Suppressor macrophage treated with lipopolysaccharide for 4 hours (primary cell): ENCODE measurements at regions not wholly inside any gene's neighbourhood (a gene's known extent, or its start where the extent isn't known, plus 50 kb on each side); places are given as distances from the start of the nearest gene placed in this dataset.
A peak's percentile ranks its signal among the peaks of the same experiment; 100 is the strongest.
"Not testable (repeated sequence)": the region's sequence is repeated elsewhere in the genome, so short reads cannot be mapped to it uniquely, and the experiment has no call there.

Source experiments
- DNase-seq: peaks from one replicate; pipeline ENCODE4 v3.0.0-alpha.2; 2020

DNA sequence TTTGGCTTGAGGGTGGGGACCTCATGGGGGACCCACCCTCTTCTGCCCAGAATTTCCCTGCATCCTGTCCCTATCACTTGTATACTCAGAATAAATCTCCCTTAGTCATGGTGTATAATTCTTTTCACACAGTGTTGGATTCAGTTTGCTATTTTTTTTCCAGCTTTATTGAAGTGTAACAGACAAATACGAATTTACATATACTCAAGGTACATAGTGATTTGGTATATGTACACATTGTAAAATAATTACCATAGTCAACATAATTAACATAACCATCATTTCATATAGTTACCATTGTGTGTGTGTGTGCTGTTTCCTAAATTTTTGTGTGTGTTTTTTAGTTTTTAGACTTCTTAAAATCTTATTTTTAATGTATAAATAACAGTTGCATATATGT, 269.9 kb downstream of the CNTNAP3 start:
- not testable (repeated sequence) for DNase-seq

DNA sequence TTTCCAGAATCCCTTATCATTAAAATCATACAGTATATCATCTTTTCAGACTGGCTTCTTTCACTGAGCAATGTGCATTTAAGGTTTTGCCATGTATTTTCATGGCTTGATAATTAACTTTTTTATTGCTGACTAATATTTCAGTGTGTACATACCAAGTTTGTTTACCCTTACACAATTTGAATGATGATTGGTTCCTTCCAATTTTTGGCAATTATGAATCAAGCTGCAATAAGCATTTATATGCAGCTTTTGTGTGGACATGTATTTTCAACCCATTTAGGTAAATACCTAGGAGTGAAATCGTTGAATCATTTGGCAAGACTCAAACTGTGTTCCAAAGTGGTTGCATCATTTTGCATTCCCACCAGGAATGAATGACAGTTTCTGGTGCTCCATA, 272.8 kb downstream of the CNTNAP3 start:
- not testable (repeated sequence) for DNase-seq

DNA sequence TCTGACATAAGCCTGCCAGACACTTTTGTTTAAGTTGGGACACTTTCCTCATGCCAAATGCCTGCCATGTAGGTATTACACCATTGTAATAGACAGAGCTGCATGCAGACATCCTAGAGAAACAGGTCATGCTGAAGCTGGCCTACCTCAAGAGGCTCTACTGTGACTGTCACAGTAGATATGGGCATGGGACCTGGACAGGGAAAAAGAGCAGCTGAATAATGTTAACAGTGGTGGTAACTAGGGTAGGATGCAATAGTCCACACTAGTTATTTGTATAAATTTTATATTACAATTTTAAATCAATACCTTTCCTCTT, 273.2 kb downstream of the CNTNAP3 start:
- peak; percentile 3 for DNase-seq

DNA sequence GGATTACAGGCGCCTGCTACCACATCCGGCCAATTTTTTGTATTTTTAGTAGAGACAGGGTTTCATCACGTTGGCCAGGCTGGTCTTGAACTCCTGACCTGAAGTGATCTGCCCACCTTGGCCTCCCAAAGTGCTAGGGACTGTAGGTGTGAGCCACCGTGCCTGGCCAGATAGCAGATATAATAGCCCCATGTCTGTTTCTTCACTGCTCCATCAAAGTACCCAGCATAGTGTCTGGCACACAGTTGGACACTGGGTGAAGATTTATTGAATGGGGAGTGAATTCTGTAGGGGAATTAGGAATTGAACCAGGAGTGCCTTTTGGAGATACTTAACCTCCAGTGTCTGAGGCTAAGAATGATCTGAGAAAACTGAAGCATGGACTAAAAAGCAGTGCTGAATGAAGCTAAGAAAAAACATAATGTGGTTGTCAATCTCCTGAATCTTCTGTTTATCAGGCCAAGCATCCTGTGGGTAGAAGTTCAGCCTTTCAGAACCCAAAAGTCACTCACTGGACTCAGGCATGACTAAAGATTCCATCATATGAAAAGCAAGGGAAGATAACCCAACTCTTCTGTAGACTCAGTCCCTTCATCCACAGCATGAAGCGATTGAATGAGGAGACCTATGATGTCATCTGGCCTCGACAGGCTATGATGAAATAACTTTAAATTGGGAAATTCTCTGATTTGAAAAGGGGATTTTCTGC, 273.7 kb downstream of the CNTNAP3 start:
- DNase-seq, result not testable (repeated sequence)

DNA sequence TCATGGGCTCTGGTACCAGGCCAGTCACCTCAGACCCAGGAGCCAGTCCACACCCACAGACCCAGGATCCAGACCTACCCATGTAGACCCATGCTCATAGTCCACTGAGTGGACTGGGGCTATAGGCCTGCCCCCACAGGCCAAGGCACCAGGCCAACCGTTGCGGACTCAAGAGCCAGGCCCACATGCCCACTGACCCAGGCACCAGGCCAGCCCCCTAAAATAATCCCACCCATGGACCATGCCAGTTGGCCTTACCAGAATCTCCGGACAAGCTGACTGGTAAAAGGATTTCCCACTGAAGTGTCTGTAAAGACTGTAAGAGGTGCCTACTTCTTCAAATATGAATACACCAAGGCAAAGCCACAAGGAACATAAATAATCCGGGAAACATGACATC, 278.2 kb downstream of the CNTNAP3 start:
- not testable (repeated sequence) for DNase-seq

DNA sequence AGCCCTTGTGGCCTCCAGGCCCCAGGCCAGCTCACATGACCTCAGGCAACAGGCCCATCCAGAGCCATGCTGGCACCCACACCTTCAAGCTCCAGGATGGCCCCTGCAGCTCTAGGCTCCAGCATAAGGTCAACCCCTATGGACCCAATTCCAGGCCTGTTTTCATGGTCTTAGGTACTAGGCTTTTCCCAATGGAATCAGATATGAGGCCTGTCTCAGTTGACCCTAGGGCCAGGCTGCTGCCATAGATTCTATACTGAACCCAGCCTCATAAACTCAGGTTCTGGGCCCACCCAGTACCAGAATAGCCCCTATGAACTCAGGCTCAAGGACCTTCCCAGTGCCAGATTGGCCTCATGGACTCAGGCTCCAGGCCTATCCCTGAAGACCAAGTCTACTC, 278.6 kb downstream of the CNTNAP3 start:
- DNase-seq, result not testable (repeated sequence)

DNA sequence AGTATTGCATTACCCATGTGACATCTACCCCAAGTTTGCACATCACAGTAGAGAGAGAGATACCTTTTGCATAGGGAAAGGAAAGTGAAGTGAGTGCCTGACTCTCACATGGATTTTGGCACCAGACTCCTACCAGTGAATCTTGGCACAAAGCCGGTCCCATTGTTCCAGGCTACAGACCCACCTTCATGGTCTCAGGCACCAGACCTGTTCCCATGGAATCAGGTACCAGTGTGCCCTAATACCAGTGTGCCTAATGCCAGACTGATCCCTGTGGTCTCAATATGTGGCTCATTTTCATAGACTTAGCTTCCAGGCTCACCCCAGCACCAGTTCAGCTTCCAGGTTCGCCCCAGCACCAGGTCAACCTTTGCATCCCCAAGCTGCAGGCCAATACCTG, 279.1 kb downstream of the CNTNAP3 start:
- DNase-seq, result not testable (repeated sequence)

DNA sequence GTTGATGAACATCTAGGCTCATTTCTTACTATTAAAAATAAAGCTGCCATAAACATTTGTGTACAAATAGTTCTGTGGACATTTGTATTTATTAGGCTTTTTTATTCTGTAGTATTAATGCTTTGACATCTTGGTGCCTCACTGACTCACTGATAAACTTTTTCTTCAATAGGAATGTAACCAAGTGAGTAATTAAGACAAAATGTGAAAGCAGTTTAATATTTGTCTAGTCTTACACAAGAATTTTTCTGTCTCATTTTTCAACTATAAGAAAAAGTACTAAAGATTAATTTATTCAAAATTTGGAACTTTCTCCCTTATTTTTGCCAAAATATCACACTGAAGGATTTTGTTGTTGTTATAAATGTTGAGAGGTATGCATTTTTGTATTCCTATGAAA, 282.2 kb downstream of the CNTNAP3 start:
- not testable (repeated sequence) for DNase-seq

DNA sequence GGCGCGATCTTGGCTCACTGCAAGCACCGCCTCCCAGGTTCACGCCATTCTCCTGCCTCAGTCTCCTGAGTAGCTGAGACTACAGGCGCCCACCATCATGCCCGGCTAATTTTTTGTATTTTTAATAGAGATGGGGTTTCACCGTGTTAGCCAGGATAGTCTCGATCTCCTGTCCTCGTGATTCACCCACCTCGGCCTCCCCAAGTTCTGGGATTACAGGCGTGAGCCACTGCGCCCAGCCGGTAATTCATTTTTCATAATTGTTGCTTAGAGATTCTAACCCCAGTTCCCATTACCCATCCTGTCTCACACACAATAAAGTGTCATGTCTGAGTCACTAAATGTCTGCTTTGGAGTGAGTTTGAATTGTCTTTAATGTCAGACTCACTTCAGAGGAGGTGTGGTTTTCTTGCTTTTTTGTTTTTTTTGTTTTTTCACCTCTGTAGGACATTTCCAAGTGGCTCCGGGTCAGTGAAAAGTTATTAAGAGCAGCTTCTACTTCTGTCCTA, 281.2 kb upstream of the FAM240B start:
- DNase-seq, result not testable (repeated sequence)

DNA sequence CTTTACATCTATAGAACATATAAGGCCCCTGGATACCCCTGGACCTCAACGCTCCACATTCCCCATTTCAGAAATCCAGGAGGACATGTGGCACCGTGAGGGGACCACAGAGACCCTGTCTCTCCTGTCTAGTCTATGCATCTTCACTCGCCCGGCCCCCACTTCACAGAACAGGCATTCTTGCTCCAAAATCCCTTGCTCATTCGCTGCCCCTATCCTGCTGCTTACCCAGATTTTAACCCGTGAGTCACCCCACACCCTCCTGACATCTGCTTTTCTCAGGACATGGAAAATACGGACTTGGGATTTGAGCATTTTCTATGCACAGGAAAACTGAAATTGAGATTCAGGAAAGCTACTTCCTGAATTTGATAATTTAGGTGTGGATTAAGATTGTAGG, 279.3 kb upstream of the FAM240B start:
- not testable (repeated sequence) for DNase-seq

DNA sequence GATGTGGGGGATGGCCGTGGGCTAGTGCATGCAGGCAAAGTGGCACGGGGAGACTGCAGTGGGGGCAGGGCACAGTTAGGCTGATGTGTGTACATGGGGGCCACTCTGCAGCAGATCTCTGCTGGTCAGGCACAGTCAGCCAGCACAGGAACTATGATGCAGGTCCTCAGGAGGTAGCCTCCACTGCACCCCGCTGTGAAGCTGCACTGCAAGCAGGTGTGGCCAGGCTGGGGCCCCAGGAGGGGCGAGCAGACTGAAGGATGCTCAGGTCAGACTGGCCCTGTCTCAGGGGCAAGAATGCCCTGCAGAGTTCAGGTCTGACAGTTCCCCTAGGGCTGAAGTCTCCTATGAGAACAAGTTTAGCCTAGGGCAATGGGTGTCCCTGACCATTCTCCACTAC, 273.8 kb upstream of the FAM240B start:
- not testable (repeated sequence) for DNase-seq

DNA sequence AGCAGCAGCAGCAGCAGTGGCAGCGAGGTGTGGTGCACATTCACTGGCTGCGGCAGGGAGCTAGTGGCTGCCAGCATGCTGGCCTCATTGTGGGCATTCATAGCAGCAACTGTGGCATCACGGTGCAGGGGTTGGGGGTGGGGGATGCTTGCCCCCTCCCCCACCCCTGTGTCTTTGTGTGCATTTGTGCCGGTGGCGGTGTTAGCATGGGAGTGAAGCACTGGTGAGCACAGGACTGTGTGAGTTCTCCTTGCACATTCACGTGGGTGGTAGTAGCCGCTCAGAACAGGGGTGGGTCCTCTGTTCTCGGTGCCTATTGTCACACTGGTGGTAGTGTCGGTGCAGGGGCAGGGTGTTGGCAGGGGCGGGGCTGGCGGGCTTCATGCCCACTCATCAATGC, 273.2 kb upstream of the FAM240B start:
- DNase-seq, result not testable (repeated sequence)

DNA sequence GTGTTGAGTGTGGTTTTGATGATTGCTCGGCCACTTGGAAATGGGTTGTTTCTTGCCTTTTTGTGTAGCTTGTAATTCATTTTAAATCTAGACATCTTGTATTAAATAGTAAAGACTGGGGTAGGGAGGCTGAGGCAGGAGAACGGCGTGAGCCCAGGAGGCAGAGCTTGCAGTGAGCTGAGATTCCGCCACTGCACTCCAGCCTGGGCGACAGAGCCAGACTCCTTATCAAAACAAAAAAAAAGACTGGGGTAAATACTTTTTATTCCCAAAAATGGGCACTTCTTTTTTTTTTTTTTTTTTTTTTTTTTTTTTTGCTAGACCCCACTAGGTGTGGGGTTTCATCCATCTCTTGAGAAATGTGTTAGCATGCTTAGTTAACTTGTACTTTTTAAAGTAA, 258.8 kb upstream of the FAM240B start:
- DNase-seq, result not testable (repeated sequence)

DNA sequence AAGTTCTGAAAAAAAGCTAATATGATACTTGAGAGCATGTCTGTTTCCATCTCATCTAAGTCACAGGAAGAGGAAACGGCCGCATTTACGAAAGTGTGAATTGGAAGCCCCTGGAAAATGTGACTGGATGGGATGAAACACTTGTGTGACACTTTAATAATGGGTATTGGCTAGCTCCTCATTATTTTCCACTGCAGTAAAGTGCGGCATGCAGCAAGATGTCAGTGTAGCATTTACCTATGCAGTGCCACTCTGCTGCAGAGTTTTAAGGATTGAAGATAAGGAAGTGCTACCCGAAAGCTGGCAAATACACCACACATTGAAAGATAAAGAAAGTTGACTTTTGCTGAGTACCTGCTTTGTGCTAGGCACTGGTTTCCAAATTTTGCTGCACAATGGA, 249.5 kb upstream of the FAM240B start:
- DNase-seq, result not testable (repeated sequence)

DNA sequence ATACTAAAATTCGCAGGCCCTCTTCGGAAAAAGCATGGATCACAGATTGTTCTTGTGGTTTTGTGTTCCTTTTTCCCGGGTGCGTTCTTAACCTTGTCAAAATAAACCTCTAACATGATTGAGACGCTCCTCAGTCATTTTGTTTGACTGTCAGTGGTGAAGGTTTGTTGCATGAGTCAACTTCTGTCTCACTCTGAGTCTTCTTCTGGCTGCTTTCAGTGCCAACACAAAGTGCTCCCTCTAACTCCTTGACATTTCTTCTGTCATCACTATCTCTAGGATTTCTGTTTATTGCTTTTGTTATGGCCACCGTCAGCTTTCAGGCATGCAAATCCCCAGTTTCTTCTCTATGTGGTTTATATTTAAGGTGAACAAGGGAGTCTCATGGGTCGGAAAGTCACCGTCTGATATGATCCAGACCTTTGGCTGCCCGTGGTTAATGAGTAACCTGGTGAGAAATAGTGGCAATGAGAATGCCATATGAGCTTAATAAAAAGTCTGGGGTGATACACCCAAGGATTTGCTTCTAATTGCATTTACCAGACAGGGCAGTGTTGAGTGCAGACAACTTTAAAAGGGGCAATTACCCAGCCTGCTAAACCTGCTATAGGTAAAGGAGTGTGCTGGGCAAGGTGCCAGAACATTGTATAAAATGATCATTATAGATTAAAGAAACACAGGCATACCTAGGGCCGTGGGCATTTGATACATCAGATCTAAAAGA, 248.9 kb upstream of the FAM240B start:
- not testable (repeated sequence) for DNase-seq

DNA sequence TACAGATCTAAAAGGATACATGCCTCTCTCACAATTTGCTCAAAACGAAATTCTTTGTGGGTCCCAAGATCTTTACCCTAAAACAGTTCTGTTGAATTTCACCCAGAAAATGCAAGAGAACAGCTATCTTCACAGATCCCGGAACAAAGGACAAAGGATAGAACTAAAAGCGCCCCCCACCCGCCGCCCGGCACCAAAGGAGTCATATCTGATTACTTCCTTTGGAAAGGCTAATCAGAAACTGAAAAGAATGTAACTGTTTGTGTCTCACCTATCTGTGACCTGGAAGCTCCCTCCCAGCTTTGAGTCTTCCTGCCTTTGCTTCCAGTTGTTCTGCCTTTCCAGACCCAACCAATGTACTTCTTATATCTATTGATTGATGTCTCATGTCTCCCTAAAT, 247.9 kb upstream of the FAM240B start:
- DNase-seq, result not testable (repeated sequence)

DNA sequence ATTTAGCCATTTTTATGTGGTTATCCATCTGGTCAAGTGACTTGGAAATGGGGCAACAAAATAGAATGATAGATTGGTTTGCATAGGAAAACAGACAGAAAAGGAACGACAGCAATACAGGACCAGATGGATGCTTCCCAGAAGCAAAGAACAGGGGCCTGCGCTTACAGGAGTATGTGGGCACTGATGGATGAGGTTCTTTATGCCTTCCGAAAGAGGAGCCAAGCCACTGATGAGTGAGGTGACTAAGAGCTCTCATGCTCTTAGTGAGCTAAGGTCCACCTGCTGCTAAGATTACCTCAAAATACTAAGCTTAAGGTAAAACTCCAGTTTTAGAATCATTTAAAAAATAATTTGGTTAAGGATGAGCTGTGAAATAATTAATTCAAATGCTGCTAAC, 247.4 kb upstream of the FAM240B start:
- not testable (repeated sequence) for DNase-seq

DNA sequence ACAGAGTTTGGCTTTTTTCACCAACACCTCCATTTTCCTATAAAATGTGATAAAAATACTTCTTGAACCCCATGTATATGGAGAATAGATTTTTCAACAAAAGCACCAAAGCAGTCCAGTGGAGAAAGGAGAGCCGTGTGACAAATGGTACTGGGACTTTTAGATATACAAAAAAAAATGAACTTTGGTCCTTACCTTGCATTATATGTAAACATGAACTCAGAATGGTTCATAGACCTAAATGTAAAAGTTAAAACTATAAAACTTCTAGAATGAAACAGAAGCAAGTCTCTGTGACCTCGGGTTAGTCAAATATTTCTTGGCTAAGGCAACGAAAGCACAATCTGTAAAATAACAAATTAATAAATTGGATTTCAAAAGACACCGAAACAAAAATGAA, 239.9 kb upstream of the FAM240B start:
- DNase-seq, result not testable (repeated sequence)

DNA sequence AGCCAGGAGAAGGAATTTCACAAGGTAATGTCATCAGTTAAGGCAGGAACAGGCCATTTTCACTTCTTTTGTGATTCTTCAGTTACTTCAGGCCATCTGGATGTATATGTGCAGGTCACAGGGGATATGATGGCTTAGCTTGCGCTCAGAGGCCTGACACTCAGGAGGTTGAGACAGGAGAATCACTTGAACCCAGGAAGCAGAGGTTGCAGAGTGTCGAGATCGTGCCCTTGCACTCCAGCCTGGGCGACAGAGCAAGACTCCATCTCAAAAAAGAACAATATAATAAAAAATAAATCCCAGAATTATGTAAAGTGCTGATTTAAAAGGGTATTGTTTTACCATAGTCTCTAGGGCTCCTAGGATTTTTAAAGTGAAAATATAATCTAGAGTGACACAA, 235.9 kb upstream of the FAM240B start:
- DNase-seq, result not testable (repeated sequence)

DNA sequence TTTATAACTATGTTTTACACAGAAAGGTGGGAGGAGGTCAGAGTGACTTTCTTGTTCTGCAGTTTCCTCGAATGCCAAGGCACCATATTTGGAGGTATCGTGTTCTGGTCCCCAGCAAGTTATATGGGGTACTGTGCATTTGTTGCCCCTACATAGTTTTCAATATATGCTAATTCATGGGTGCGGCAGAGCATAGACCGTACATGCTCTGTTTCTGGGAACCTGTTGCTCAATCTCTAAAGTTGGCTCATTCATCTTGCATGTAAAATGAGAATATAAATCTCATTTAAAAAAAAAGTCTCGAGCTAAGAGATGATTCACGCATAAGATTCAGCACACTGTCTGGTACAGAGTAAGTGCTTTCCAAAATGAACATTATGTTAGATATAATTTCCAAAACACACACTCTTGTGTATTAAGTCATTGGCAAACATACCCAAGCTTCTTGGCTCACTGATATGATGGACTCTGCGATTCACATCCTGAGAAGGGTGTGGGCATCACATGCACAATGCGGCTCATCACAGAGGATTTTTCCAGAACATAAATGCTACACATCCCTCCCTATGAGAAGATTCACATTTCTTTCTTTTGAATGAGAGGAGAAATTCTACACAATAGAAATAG, 232.9 kb upstream of the FAM240B start:
- not testable (repeated sequence) for DNase-seq

DNA sequence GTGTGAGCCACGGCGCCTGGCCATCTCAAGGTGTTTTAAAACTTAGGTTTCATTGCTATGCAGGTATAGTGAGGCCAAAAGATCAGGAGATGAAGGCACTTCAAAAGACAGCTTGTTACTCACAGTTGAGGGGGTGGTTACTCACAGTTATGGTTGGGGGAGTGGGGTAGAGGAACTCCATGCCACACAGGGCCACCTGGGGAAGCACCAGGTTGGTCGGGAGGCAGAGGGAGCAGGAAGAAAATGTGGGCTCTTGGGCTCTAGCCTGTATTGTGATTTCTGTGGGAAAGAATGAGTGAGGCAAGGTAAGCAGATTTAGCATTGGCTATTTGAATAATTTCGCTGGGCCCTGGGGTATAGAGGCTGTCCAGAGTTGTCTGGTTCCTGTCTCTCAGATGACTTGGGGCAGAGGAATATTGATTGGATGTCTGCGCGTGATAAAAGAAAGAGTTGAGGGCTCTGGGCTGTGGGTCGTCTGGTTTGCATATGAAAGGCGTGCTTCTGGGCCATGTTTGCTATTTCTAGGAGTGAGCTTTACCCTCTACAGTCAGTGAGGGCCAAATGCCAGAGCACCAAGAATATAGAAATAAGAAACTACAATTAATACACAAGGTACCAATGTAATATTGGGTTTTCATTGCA, 226.1 kb upstream of the FAM240B start:
- not testable (repeated sequence) for DNase-seq

DNA sequence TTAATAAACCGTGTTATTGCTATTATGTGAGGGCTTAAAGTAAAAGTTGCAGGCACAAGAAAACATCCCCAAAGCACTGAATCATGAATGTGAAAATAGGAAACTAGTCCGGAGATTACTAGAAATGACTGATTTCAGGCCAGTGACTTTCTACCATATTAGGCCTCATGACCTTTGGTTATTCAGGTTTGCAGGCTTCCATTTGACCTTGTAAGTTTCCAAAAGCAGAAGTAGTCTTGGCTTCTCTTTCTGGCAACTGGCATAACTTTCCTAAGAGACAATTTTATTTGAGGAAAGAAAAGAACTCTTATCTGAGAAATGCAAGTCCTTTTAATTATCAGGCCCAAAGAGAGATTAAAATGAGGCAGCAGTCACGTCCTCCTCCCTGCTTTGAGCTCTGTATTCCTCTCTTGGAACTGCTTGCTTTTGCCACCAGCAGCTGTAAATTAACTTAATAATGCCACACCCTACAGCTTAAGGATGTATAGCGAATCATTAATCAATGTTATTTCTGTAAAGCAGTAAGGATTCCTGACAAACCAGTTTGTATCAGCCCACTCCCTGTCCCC, 225.0 kb upstream of the FAM240B start:
- not testable (repeated sequence) for DNase-seq

DNA sequence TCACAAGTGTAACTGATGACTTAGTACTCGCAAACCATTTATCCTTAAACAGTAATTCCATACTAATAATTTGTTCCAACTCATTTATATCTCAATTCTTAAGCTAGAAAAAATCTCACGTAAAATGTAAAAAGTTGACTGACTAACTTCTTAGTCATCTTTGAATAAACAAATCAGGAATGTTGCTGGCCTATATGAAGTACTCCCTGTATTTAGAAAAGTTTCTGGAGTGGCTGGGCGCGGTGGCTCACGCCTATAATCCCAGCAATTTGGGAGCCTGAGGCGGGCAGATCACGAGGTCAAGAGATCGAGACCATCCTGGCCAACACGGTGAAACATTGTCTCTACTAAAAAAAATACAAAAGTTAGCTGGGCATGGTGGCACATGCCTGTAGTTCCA, 220.6 kb upstream of the FAM240B start:
- DNase-seq, result not testable (repeated sequence)
